Fibroblast of lung (primary cell): ENCODE measurements at regions not wholly inside any gene's neighbourhood (a gene's known extent, or its start where the extent isn't known, plus 50 kb on each side); places are given as distances from the start of the nearest gene placed in this dataset.

ENCODE experiments used
- CTCF ChIP-seq, 2 donors: IDR thresholded peaks in 1 of 2; conservative IDR thresholded peaks in 1 of 2; 1 replicate in 1 of 2; 2 replicates in 1 of 2; pipeline ENCODE4 v1.5.1; 2011 to 2012; ENCODE audit warnings: low read length in 2 of 2, control low read depth in 1 of 2, inconsistent platforms in 1 of 2, low read depth in 1 of 2, mild to moderate bottlenecking in 1 of 2
- EZH2 ChIP-seq: IDR thresholded peaks from 2 replicates; pipeline ENCODE4 v1.5.1; 2012; ENCODE audit warnings: low read length, control low read depth, mild to moderate bottlenecking; ENCODE audit errors: missing control alignments

GRCh38 chr21:26674323-26674722 lies 101.2 kb upstream of the CYYR1 start:
- TF ChIP-seq CTCF (conservative IDR thresholded peaks at IDR 0.05 in 1 of 2, IDR thresholded peaks at IDR 0.05 in 1 of 2; ENCODE audit: low read depth in 1 of 2, low read length in 2 of 2): no peak
- no peak for TF ChIP-seq EZH2
